ENCODE measurements at regions not wholly inside any gene's neighbourhood (a gene's known extent, or its start where the extent isn't known, plus 50 kb on each side); places are given as distances from the start of the nearest gene placed in this dataset.
"Not testable (repeated sequence)": the region's sequence is repeated elsewhere in the genome, so short reads cannot be mapped to it uniquely, and the experiment has no call there.

DNA sequence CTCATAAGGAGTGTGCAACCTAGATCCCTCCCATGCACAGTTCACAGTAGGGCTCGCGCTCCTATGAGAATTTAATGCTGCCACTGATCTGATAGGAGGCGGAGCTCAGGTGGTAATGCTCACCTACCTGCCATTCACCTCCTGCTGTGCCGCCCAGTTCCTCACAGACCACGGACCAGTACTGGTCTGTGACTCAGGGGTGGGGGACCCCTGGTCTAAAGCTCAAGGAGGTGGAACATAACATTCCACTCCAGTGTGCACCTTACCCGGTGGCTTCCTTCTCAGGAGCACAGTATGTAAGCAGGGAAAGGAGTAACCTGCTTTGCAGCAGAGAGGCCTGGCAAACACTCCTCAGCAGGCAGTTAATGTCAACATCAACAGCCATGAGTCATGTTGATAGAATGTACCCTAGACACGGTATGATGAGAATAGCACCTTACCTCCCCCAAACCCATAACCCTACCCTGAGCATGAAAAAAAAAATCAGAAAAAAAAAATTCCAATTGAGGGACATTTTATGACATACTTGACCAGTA, 273.5 kb downstream of the FGFR2 start:
- H3K4me3 ChIP-seq (ENCODE audit: low read depth, low read length), result no peak overlapping the region
- TF ChIP-seq, protein P1, sequence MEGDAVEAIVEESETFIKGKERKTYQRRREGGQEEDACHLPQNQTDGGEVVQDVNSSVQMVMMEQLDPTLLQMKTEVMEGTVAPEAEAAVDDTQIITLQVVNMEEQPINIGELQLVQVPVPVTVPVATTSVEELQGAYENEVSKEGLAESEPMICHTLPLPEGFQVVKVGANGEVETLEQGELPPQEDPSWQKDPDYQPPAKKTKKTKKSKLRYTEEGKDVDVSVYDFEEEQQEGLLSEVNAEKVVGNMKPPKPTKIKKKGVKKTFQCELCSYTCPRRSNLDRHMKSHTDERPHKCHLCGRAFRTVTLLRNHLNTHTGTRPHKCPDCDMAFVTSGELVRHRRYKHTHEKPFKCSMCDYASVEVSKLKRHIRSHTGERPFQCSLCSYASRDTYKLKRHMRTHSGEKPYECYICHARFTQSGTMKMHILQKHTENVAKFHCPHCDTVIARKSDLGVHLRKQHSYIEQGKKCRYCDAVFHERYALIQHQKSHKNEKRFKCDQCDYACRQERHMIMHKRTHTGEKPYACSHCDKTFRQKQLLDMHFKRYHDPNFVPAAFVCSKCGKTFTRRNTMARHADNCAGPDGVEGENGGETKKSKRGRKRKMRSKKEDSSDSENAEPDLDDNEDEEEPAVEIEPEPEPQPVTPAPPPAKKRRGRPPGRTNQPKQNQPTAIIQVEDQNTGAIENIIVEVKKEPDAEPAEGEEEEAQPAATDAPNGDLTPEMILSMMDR (IDR thresholded peaks at IDR 0.05; ENCODE audit: borderline replicate concordance, insufficient read depth, low read depth, low read length), result no peak

DNA sequence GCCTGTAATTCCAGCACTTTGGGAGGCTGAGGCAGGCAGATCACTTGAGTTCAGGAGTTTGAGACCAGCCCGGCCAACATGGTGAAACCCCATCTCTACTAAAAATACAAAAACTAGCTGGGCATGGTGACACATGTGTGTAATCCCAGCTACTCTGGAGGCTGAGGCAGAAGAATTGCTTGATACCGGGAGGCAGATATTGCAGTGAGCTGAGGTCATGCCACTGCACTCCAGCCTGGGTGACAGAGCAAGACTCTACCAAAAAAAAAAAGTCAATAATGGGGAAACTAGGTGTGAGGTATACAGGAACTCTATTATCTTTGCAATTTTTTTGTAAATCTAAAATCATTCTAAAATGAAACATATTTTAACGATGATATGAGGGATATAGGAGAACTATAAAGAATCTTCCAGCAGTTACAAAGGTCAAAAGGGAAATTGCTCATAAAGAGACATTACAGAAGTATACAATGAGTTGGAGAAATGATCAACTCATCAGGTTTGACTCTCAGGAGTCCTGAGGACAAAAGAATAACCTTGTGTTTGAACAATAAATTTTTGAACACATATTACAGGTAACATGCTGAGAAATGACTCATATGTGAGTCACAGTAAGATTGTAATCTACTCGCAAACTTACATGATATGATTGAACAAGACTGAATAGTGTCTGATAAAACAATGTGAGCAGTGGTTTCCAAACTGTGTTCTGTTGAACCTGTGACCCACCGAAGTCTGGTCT, 272.6 kb downstream of the FGFR2 start:
- TF ChIP-seq, protein P1 (IDR thresholded peaks at IDR 0.05; ENCODE audit: borderline replicate concordance, insufficient read depth, low read depth, low read length), result no peak
- H3K4me3 ChIP-seq (ENCODE audit: low read depth, low read length), result no peak overlapping the region

DNA sequence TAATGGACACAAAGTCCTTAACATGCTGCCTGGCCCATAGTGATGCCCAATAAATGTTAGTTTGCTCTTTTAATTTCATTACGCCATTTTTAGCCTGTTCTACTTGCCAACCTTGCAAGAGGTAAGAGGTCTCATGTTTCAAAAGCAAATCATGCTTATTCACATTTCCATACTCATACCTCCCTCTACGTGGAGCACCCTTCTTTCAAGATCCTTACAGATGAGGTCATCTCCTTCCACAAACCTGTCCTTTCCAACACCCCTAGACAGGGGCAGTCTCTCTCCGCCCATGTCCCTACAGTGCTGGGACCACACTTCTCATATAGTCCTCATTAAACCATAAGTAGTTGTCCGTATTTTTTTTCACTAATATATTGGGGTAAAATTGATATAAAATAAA, 271.3 kb downstream of the FGFR2 start:
- no peak overlapping the region for H3K4me3 ChIP-seq (ENCODE audit: low read depth, low read length)
- TF ChIP-seq, protein P1 (IDR thresholded peaks at IDR 0.05; ENCODE audit: borderline replicate concordance, insufficient read depth, low read depth, low read length), result no peak

DNA sequence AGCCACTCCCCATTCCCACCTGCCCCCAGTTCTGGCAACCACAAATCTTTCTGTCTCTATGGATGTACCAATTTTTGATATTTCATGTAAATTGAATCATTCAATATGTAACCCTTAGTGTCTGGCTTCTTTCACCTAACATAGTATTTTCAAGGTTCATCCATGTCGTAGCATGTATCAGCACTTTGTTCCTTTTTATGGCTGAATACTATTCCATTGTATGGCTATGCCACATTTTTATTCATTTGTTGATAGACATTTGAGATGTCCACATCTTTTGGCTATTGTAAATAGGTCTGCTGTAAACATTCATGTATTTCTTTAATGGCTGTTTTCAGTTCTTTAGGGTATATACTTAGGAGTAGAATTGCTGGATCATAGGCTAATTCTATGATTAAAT, 270.5 kb downstream of the FGFR2 start:
- TF ChIP-seq, protein P1 (IDR thresholded peaks at IDR 0.05; ENCODE audit: borderline replicate concordance, insufficient read depth, low read depth, low read length), result no peak
- H3K4me3 ChIP-seq (ENCODE audit: low read depth, low read length), result no peak overlapping the region

DNA sequence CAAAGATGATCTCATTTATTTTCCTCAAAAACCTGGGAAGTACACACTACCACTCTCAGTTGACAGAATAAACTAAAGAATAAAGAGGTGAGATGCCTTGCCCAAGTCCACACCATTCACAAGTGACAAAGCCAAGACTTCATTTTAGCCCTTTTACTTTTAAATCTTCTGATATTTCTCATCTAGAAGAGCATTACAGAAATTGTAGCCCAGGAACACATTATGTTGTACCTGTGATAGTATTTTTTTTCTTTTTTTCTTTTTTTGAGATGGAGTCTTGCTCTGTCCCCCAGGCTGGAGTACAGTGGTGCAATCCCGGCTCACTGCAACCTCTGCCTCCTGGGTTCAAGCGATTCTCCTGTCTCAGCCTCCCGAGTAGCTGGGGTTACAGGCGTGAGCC, 268.6 kb downstream of the FGFR2 start:
- not testable (repeated sequence) for H3K4me3 ChIP-seq (ENCODE audit: low read depth, low read length)

DNA sequence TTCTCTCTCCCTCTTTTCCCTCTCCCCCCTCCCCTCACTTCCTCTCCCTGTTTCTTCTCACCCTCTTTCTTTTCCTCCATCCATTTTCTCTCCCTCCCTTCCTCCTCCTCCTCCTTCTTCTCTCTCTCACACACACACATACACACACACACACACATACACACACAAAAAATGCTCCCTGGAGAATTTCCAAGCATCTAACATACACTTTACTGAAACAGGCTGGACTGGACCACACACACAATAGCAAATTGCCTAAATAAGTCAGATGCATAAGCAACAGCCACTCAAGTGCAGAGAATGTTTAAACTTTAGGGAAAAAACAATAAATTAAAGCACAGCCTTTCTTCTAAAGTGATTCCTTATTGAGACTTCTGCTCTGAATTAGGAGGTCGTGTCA, 267.7 kb downstream of the FGFR2 start:
- TF ChIP-seq, protein P1 (IDR thresholded peaks at IDR 0.05; ENCODE audit: borderline replicate concordance, insufficient read depth, low read depth, low read length), result no peak
- H3K4me3 ChIP-seq (ENCODE audit: low read depth, low read length), result no peak overlapping the region

DNA sequence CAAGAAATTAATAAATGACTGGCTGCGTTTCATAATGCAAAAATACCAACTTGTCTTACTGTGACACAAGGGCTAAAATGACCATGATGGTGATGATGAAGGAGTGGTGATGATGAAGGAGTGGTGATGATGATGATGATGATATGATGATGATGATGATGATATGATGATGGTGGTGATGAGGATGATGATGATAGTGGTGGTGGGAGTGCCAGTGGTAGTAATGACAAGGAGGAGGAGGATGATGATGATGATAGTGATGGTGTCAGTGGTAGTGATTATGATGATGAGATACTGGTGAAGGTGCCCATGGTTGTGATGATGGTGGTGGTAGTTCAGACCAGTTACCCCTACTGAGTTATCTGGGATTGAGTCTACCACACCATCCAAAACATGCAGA, 265.9 kb downstream of the FGFR2 start:
- TF ChIP-seq, protein P1 (IDR thresholded peaks at IDR 0.05; ENCODE audit: borderline replicate concordance, insufficient read depth, low read depth, low read length), result no peak

More for the DNA sequence above, 265.9 kb downstream of the FGFR2 start:
- H3K4me3 ChIP-seq (ENCODE audit: low read depth, low read length), result no peak overlapping the region
